Transverse colon (tissue), 4 donors: ENCODE measurements at regions not wholly inside any gene's neighbourhood (a gene's known extent, or its start where the extent isn't known, plus 50 kb on each side); places are given as distances from the start of the nearest gene placed in this dataset.

Experiments
- CTCF ChIP-seq, 5 experiments: fragments of 200-600 bp in 3 of 5; fragments of 450-650 bp in 2 of 5; sonication (generic) in 3 of 5; IDR thresholded peaks; 1 replicate in 2 of 5; 2 replicates in 3 of 5; pipeline ENCODE4 v1.5.1; 2016 to 2017; ENCODE audit warnings: antibody characterized with exemption in 5 of 5, inconsistent platforms in 3 of 5, mild to moderate bottlenecking in 2 of 5, moderate library complexity in 1 of 5
- POLR2AphosphoS5 ChIP-seq, 3 donors: sonication (generic); formaldehyde crosslinking; IDR thresholded peaks; one replicate each; pipeline ENCODE4 v1.6.1; 2016; ENCODE audit warnings: antibody characterized with exemption in 3 of 3

- TF ChIP-seq CTCF (IDR thresholded peaks at IDR 0.05) (no peak), POLR2AphosphoS5 (IDR thresholded peaks at IDR 0.05) (no peak)
Measured at GRCh38 chr13:105634059-105634458, 901.4 kb downstream of the EFNB2 start.
